ENCODE measurements at regions not wholly inside any gene's neighbourhood (a gene's known extent, or its start where the extent isn't known, plus 50 kb on each side); places are given as distances from the start of the nearest gene placed in this dataset.

GRCh38 chr21:27168084-27168483 lies 201.2 kb upstream of the ADAMTS5 start:
- H3K9me3 ChIP-seq (ENCODE audit: control insufficient read depth, insufficient read depth, low read length) = no peaks in the 10 kb centered on the region
- H3K4me3 ChIP-seq (ENCODE audit: low read depth, low read length) = no peak overlapping the region
- no peak for DNase-seq (ENCODE audit: low read depth, low spot score)
- ChIA-PET POLR2A (no interaction called here), CTCF (no interaction called here)
- TF ChIP-seq, protein P1, sequence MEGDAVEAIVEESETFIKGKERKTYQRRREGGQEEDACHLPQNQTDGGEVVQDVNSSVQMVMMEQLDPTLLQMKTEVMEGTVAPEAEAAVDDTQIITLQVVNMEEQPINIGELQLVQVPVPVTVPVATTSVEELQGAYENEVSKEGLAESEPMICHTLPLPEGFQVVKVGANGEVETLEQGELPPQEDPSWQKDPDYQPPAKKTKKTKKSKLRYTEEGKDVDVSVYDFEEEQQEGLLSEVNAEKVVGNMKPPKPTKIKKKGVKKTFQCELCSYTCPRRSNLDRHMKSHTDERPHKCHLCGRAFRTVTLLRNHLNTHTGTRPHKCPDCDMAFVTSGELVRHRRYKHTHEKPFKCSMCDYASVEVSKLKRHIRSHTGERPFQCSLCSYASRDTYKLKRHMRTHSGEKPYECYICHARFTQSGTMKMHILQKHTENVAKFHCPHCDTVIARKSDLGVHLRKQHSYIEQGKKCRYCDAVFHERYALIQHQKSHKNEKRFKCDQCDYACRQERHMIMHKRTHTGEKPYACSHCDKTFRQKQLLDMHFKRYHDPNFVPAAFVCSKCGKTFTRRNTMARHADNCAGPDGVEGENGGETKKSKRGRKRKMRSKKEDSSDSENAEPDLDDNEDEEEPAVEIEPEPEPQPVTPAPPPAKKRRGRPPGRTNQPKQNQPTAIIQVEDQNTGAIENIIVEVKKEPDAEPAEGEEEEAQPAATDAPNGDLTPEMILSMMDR (IDR thresholded peaks at IDR 0.05; ENCODE audit: low read depth, low read length) = no peak
- no peaks in the 10 kb centered on the region for H3K27me3 ChIP-seq (ENCODE audit: control insufficient read depth, insufficient read depth, low read length)
- H3K27ac ChIP-seq (ENCODE audit: low read depth, low read length) = no peak overlapping the region

GRCh38 chr21:27164208-27165177 lies 197.6 kb upstream of the ADAMTS5 start:
- H3K27ac ChIP-seq (ENCODE audit: low read depth, low read length) = no peak overlapping the region
- POLR2A ChIA-PET = interaction anchor here (0.6 kb wide), 1 partner anchor 213 kb away, joined by 11 read pairs; no protein-coding TSS in a partner anchor
- TF ChIP-seq, protein P1 (IDR thresholded peaks at IDR 0.05; ENCODE audit: low read depth, low read length) = no peak
- no peaks in the 10 kb centered on the region for H3K27me3 ChIP-seq (ENCODE audit: control insufficient read depth, insufficient read depth, low read length)
- CTCF ChIA-PET = no interaction called here
- no peak overlapping the region for H3K4me3 ChIP-seq (ENCODE audit: low read depth, low read length)
- no peak for DNase-seq (ENCODE audit: low read depth, low spot score)
- no peaks in the 10 kb centered on the region for H3K9me3 ChIP-seq (ENCODE audit: control insufficient read depth, insufficient read depth, low read length)

DNA sequence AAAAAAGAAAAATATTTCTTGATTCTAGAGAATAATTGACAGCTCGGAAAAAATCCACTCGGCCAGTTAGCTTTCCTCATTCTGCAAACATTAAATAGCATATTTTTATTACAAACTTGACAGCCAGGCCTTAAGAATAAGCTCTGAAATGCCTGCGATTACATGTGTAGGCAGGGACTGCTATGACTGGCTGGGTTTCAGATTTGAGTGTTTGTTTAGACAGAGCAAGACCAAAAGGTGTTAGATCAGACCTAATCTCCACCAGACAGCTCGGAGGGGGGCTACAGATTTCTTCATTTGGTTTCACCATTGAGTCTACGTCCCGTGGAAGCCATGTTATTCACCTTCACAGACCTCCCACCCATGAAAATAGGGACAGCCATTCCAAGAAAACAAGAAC lies 192.1 kb upstream of the ADAMTS5 start:
- Histone ChIP-seq H3K27ac (ENCODE audit: low read depth, low read length) (no peak overlapping the region), H3K27me3 (ENCODE audit: control insufficient read depth, insufficient read depth, low read length) (no peaks in the 10 kb centered on the region), H3K9me3 (ENCODE audit: control insufficient read depth, insufficient read depth, low read length) (no peaks in the 10 kb centered on the region), H3K4me3 (ENCODE audit: low read depth, low read length) (no peak overlapping the region)
- DNase-seq (ENCODE audit: low read depth, low spot score) = no peak
- TF ChIP-seq, protein P1 (IDR thresholded peaks at IDR 0.05; ENCODE audit: low read depth, low read length) = no peak
- ChIA-PET CTCF (no interaction called here), POLR2A (no interaction called here)

DNA sequence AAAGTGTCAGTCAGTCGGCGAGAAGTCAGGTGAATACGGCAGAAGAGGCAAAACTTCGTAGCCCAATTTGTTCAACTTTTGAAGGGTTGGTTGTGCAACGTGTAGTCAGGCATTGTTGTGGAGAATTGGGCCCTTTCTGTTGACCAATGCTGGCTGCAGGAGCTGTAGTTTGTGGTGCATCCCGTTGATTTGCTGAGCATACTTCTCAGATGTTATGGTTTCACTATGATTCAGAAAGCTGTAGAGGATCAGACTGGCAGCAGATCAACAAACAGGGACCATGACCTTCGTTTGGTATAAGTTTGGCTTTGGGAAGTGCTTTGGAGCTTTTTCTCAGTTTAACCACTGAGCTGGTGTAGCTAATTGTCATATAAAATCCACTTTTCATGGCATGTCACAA lies 190.2 kb upstream of the ADAMTS5 start:
- TF ChIP-seq, protein P1 (IDR thresholded peaks at IDR 0.05; ENCODE audit: low read depth, low read length) = no peak
- no peaks in the 10 kb centered on the region for H3K27me3 ChIP-seq (ENCODE audit: control insufficient read depth, insufficient read depth, low read length)
- no peak for DNase-seq (ENCODE audit: low read depth, low spot score)
- no peak overlapping the region for H3K4me3 ChIP-seq (ENCODE audit: low read depth, low read length)
- H3K27ac ChIP-seq (ENCODE audit: low read depth, low read length) = no peak overlapping the region
- CTCF ChIA-PET = no interaction called here
- no peaks in the 10 kb centered on the region for H3K9me3 ChIP-seq (ENCODE audit: control insufficient read depth, insufficient read depth, low read length)
- POLR2A ChIA-PET = no interaction called here

GRCh38 chr21:27156666-27157065 lies 189.8 kb upstream of the ADAMTS5 start:
- H3K27me3 ChIP-seq (ENCODE audit: control insufficient read depth, insufficient read depth, low read length) = no peaks in the 10 kb centered on the region
- ChIA-PET POLR2A (no interaction called here), CTCF (no interaction called here)
- DNase-seq (ENCODE audit: low read depth, low spot score) = no peak
- no peaks in the 10 kb centered on the region for H3K9me3 ChIP-seq (ENCODE audit: control insufficient read depth, insufficient read depth, low read length)
- no peak overlapping the region for H3K4me3 ChIP-seq (ENCODE audit: low read depth, low read length)
- no peak overlapping the region for H3K27ac ChIP-seq (ENCODE audit: low read depth, low read length)
- TF ChIP-seq, protein P1 (IDR thresholded peaks at IDR 0.05; ENCODE audit: low read depth, low read length) = no peak
